ENCODE measurements at regions not wholly inside any gene's neighbourhood (a gene's known extent, or its start where the extent isn't known, plus 50 kb on each side); places are given as distances from the start of the nearest gene placed in this dataset.

DNA sequence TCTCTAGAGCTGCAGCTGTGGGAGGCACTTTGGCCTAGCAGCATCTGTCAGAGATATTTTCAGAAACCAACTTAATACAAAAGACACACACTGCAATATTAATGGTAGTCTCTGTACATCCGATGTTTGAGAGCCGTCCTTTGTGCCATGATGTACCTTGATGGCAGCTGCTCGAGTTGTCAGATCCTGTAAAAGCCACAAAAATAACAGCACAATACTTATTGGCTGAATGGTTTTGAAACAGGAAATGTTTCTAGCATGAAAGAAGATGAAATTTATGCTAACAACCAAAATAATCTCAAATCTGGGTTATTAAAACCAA lies 445.5 kb upstream of the TBL1XR1 start:
- peak; percentile 49 for DNase-seq

DNA sequence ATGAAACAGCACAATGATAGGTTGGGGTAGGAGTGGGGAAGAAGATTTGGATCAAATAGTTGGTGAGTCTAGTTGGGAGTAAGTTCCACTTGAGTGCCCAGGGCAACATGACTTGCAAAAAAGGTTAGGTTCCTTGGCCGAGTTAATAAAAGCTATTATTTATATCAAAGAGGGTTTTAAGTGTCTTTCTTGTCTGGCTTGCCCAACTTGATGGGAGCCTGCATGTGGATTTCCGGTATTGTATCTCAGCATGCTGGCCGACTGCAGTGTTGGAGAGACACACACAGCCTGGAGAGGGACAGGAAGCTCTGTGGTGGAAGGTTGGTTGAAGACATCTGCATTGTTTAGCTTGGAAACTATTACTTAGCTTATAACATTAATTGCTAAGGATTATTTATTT lies 449.5 kb upstream of the TBL1XR1 start:
- DNase-seq: peak; percentile 49

DNA sequence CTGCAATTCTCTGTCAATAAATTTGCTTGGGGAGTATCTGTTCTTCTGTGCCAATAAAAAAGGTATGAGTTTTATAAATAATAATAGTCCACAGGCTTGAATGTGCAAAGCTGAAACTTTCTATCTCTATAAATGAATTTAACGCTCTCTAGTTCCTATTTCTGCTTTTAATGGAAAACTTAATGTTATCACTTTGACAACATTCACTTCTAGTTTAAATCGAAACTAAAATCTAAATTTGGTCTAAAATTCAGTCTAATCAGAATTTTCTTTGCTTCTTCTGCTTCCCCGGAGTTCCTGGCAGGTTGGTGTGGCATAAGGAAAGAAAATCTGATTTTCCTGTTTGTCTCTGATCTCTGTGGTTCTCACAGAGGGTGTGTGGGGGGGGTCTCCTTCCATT lies 450.1 kb upstream of the TBL1XR1 start:
- no peak for DNase-seq

DNA sequence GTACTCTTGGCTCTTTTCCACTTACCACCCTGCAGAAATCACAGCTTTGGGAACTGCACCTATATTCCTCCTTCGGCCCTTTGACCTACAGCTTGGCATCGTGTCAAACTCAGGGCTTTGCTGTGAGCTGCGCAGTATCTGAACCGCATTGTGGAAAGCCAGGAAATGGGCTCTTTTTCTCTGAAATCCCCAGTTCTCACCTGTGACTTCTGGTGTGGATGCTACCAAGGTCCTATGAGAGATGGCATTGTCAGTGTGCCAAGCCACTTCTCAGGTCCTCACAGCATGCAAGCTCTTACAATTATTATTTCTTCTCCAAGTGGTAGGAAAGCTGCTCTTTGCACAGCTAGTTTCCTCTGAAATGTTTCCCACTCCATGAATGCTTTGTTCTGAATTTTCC lies 450.6 kb upstream of the TBL1XR1 start:
- DNase-seq: peak; percentile 44

- no peak for DNase-seq
Observed at GRCh38 chr3:177652556-177653291, 455.4 kb upstream of the TBL1XR1 start.

- no peak for DNase-seq
Observed at GRCh38 chr3:177657243-177657642, 460.0 kb upstream of the TBL1XR1 start.

- no peak for DNase-seq
Observed at GRCh38 chr3:177658354-177658753, 461.1 kb upstream of the TBL1XR1 start.

DNA sequence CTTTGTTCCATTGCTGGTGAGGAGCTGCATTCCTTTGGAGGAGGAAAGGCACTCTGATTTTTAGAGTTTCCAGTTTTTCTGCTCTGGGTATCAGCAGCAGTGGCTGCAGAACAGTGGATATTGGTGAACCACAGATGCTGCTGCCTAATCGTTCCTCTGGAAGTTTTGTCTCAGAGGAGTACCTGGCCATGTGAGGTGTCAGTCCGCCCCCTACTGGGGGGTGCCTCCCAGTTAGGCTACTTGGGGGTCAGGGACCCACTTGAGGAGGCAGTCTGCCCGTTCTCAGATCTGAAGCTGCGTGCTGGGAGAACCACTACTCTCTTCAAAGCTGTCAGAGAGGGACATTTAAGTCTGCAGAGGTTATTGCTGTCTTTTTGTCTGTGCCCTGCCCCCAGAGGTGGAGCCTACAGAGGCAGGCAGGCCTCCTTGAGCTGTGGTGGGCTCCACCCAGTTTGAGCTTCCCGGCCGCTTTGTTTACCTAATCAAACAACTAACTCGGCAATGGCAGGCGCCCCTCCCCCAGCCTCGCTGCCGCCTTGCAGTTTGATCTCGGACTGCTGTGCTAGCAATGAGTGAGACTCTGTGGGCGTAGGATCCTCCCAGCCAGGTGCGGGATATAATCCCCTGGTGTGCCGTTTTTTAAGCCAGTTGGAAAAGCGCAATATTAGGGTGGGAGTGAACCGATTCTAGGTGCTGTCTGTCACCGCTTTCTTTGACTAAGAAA lies 467.3 kb upstream of the TBL1XR1 start:
- DNase-seq: peak; percentile 51

- DNase-seq: no peak
Observed at GRCh38 chr3:177665122-177665808, 468.0 kb upstream of the TBL1XR1 start.

- DNase-seq: no peak
Observed at GRCh38 chr3:177672252-177672911, 475.1 kb upstream of the TBL1XR1 start.

- no peak for DNase-seq
Observed at GRCh38 chr3:177673112-177673914, 476.0 kb upstream of the TBL1XR1 start.

GRCh38 chr3:177674186-177674585 lies 476.9 kb upstream of the TBL1XR1 start:
- no peak for DNase-seq

GRCh38 chr3:177676148-177676547 lies 478.9 kb upstream of the TBL1XR1 start:
- no peak for DNase-seq

- DNase-seq: no peak
Observed at GRCh38 chr3:177676947-177677587, 479.8 kb upstream of the TBL1XR1 start.

- DNase-seq: peak; percentile 25
Observed at GRCh38 chr3:177679568-177680471, 482.5 kb upstream of the TBL1XR1 start.

- no peak for DNase-seq
Observed at GRCh38 chr3:177680472-177680821, 483.2 kb upstream of the TBL1XR1 start.

DNA sequence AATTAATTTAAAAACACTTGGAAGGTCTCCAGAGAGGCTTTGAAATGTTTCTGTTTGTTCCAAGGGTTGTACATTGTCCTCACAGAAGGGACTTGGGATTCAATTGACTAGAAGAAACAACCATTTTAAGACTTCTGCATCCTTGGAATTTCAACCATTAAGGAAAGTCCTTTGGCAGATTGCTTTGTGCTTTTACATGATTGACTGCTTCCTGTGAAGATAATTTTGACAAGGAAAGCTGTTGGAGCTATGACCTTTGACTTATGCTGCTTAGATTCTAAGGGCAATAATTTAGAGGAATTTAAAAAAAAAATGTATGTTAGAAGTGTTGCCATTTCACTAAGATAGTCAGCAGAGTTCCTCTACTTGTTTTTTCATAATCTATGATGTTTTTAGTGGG lies 483.9 kb upstream of the TBL1XR1 start:
- DNase-seq: no peak

GRCh38 chr3:177681852-177682251 lies 484.6 kb upstream of the TBL1XR1 start:
- DNase-seq: peak; percentile 24

DNA sequence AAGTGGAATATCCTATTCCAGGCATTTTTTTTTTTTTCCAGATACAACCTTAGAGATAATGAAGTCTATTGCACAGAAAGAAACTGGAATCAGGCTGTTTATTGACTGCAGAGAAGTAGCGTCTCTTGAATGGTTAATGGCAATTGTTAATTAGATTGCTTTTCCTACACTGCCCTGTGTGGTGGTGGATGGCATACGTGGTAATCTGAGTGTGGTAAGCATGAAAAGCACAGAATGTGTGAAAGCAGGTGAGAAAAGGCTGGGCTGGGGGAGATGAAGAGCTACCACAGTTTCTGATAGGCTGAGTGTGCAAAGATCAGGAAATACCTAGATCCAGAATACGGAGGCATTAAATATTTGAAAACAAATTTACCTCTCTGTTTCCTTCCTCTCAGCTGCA lies 486.3 kb upstream of the TBL1XR1 start:
- DNase-seq: peak; percentile 32

DNA sequence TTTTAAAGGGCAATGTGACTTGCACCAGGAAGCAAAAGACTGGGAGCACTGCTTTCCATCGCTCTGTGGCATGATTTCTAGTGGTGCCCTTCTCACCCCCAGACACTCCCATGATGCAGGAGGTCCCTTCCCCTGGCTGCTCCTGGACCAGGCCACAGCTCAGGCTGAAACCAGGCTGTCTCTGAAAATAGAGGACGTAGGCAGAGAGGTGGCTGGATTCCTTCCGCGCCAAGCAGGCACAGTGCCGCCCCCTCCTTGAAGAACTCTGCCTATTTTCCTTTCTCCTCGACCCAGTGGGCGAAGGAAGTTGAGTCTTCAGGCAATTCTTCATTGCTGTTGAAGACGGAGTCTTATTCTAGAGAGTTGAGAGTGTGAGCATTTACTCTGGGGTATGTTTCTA lies 489.4 kb upstream of the TBL1XR1 start:
- DNase-seq: no peak

DNA sequence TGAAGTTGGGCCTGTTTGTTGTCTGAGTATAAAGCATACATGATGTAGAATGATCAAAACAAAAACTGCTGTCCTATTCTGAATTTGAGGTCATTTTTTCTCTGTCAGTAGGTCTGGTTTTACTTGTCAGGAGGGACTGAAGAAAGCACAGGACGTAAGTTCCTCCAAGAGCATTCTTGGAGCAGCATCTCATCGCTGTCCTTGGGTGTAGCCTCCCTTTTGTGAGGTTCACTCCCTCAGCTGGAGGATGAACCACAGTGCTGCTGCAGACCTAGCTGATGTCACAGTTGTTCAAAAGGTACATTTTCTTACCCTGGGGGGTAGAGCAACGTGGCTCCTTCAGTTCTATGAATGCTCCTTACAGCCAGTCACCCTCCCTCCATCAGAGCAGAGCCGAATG lies 490.0 kb upstream of the TBL1XR1 start:
- no peak for DNase-seq

All from CD4-positive, alpha-beta T cell treated with Interleukin-12 subunit alpha and Interleukin-12 subunit beta, for 1 hour (primary cell).